Astrocyte (in vitro differentiated cells and primary cell): ENCODE measurements at regions not wholly inside any gene's neighbourhood (a gene's known extent, or its start where the extent isn't known, plus 50 kb on each side); places are given as distances from the start of the nearest gene placed in this dataset.

Experiments used
- DNase-seq: peaks from one replicate; pipeline ENCODE4 v3.0.0-alpha.2; 2010; ENCODE audit warnings: low read depth
- FAIRE-seq: peaks from 2 replicates; lab custom pipeline; 2011; peaks lifted over from hg19 to GRCh38; lab: Jason Lieb, UNC
- H2AFZ ChIP-seq: 2 replicates; pipeline ENCODE4 v1.6.0; 2012; ENCODE audit warnings: low read depth, low read length, inconsistent platforms
- H3K27ac ChIP-seq: 2 replicates; pipeline ENCODE4 v1.5.1; 2011; ENCODE audit warnings: low read depth, low read length, inconsistent platforms
- H3K27me3 ChIP-seq: 2 replicates; pipeline ENCODE4 v1.6.0; 2011; ENCODE audit warnings: low read length, inconsistent platforms; ENCODE audit not compliant: insufficient read depth
- H3K36me3 ChIP-seq: 2 replicates; pipeline ENCODE4 v1.5.1; 2011; ENCODE audit warnings: low read length, inconsistent platforms; ENCODE audit not compliant: insufficient read depth
- H3K4me1 ChIP-seq: 2 replicates; pipeline ENCODE4 v1.5.1; 2011; ENCODE audit warnings: low read length, inconsistent platforms; ENCODE audit not compliant: insufficient read depth
- H3K4me2 ChIP-seq: 2 replicates; pipeline ENCODE4 v1.6.0; 2012; ENCODE audit warnings: low read length, inconsistent platforms
- H3K4me3 ChIP-seq: 2 replicates; pipeline ENCODE4 v1.5.1; 2011; ENCODE audit warnings: low read depth, mild to moderate bottlenecking, low read length, inconsistent platforms; ENCODE audit not compliant: insufficient read depth
- H3K79me2 ChIP-seq: 2 replicates; pipeline ENCODE4 v1.6.0; 2012; ENCODE audit warnings: mild to moderate bottlenecking, low read length, inconsistent platforms; ENCODE audit not compliant: insufficient read depth
- H3K9ac ChIP-seq: 2 replicates; pipeline ENCODE4 v1.6.0; 2012; ENCODE audit warnings: mild to moderate bottlenecking, low read length, inconsistent platforms
- H3K9me3 ChIP-seq: 2 replicates; pipeline ENCODE4 v1.5.1; 2012; ENCODE audit warnings: low read depth, mild to moderate bottlenecking, low read length, inconsistent platforms; ENCODE audit not compliant: insufficient read depth
- H4K20me1 ChIP-seq: 2 replicates; pipeline ENCODE4 v1.6.0; 2012; ENCODE audit warnings: low read length, inconsistent platforms; ENCODE audit not compliant: insufficient read depth
- H3K27ac Mint-ChIP-seq: one replicate; pipeline ENCODE4 v1.8.0; 2021; ENCODE audit warnings: mild to moderate bottlenecking, mixed read lengths; ENCODE audit not compliant: unreplicated experiment
- H3K27me3 Mint-ChIP-seq: one replicate; pipeline ENCODE4 v1.8.0; 2021; ENCODE audit warnings: low read depth, mixed read lengths; ENCODE audit not compliant: unreplicated experiment
- H3K36me3 Mint-ChIP-seq: one replicate; pipeline ENCODE4 v1.8.0; 2021; ENCODE audit warnings: low read depth, mixed read lengths; ENCODE audit not compliant: unreplicated experiment
- H3K4me1 Mint-ChIP-seq: one replicate; pipeline ENCODE4 v1.8.0; 2021; ENCODE audit warnings: low read depth, mixed read lengths; ENCODE audit not compliant: unreplicated experiment
- H3K4me3 Mint-ChIP-seq: one replicate; pipeline ENCODE4 v1.8.0; 2021; ENCODE audit warnings: mild to moderate bottlenecking, moderate library complexity, mixed read lengths; ENCODE audit not compliant: unreplicated experiment
- H3K9me3 Mint-ChIP-seq: one replicate; pipeline ENCODE4 v1.8.0; 2021; ENCODE audit warnings: mild to moderate bottlenecking, mixed read lengths; ENCODE audit not compliant: unreplicated experiment
- CTCF ChIP-seq: IDR thresholded peaks from 2 replicates; pipeline ENCODE4 v1.5.1; 2011; ENCODE audit warnings: low read depth, mild to moderate bottlenecking, inconsistent platforms, low read length, moderate library complexity; ENCODE audit not compliant: insufficient read depth
- EZH2 ChIP-seq: IDR thresholded peaks from 2 replicates; pipeline ENCODE4 v1.6.1; 2012; ENCODE audit warnings: mild to moderate bottlenecking, low read length, inconsistent platforms; ENCODE audit not compliant: insufficient read depth

GRCh38 chr4:111986095-111986494, 159.2 kb upstream of the FAM241A start:
- Histone ChIP-seq H3K4me3 (no peak overlapping the region), H3K9me3 (no peaks in the 10 kb centered on the region), H3K9ac (no peak overlapping the region), H3K27ac (no peak overlapping the region), H3K27me3 (no peaks in the 10 kb centered on the region), H3K36me3 (no peaks in the 10 kb centered on the region), H3K4me2 (no peak overlapping the region), H3K4me1 (no peaks in the 10 kb centered on the region), H2AFZ (no peak overlapping the region), H3K79me2 (no peaks in the 10 kb centered on the region), H4K20me1 (no peaks in the 10 kb centered on the region)
- H3K9me3 Mint-ChIP-seq: no peaks in the 10 kb centered on the region
- no peak for FAIRE-seq
- H3K4me1 Mint-ChIP-seq: no peaks in the 10 kb centered on the region
- H3K27me3 Mint-ChIP-seq: no peaks in the 10 kb centered on the region
- H3K27ac Mint-ChIP-seq: no peak overlapping the region
- no peak overlapping the region for H3K4me3 Mint-ChIP-seq
- no peak for DNase-seq
- no peaks in the 10 kb centered on the region for H3K36me3 Mint-ChIP-seq
- no peak for TF ChIP-seq CTCF
- no peak for TF ChIP-seq EZH2

- no peaks in the 10 kb centered on the region for H3K36me3 Mint-ChIP-seq
- DNase-seq (no peak), FAIRE-seq (no peak)
- peaks cover 5% of the 10 kb centered on the region for H3K4me1 Mint-ChIP-seq
- Histone ChIP-seq H3K9me3 (no peaks in the 10 kb centered on the region), H3K4me1 (no peaks in the 10 kb centered on the region), H3K36me3 (no peaks in the 10 kb centered on the region), H3K9ac (no peak overlapping the region), H3K27ac (no peak overlapping the region), H3K79me2 (no peaks in the 10 kb centered on the region), H3K4me3 (no peak overlapping the region), H4K20me1 (no peaks in the 10 kb centered on the region), H3K4me2 (no peak overlapping the region), H2AFZ (no peak overlapping the region), H3K27me3 (no peaks in the 10 kb centered on the region)
- H3K27me3 Mint-ChIP-seq: no peaks in the 10 kb centered on the region
- no peak for TF ChIP-seq EZH2
- TF ChIP-seq CTCF: no peak
- no peaks in the 10 kb centered on the region for H3K9me3 Mint-ChIP-seq
- H3K27ac Mint-ChIP-seq: no peak overlapping the region
- no peak overlapping the region for H3K4me3 Mint-ChIP-seq
These were observed 156.7 kb upstream of the FAM241A start for GRCh38 chr4:111988514-111988913.

- FAIRE-seq (no peak), DNase-seq (no peak)
- no peak overlapping the region for H2AFZ ChIP-seq
- no peak for TF ChIP-seq CTCF
- TF ChIP-seq EZH2: no peak
- no peak overlapping the region for H3K4me3 ChIP-seq
- no peaks in the 10 kb centered on the region for H3K36me3 ChIP-seq
- no peaks in the 10 kb centered on the region for H3K27me3 ChIP-seq
- no peak overlapping the region for H3K27ac Mint-ChIP-seq
- no peaks in the 10 kb centered on the region for H4K20me1 ChIP-seq
- H3K9me3 Mint-ChIP-seq: no peaks in the 10 kb centered on the region
- no peaks in the 10 kb centered on the region for H3K79me2 ChIP-seq
- H3K4me1 Mint-ChIP-seq: peaks cover 5% of the 10 kb centered on the region
- no peaks in the 10 kb centered on the region for H3K4me1 ChIP-seq
- H3K36me3 Mint-ChIP-seq: no peaks in the 10 kb centered on the region
- H3K4me2 ChIP-seq: no peak overlapping the region
- no peak overlapping the region for H3K9ac ChIP-seq
- H3K27me3 Mint-ChIP-seq: no peaks in the 10 kb centered on the region
- H3K27ac ChIP-seq: no peak overlapping the region
- no peak overlapping the region for H3K4me3 Mint-ChIP-seq
- H3K9me3 ChIP-seq: no peaks in the 10 kb centered on the region
These were observed 155.4 kb upstream of the FAM241A start for GRCh38 chr4:111989817-111990216.
